ENCODE measurements at regions not wholly inside any gene's neighbourhood (a gene's known extent, or its start where the extent isn't known, plus 50 kb on each side); places are given as distances from the start of the nearest gene placed in this dataset.

GRCh38 chr5:158364367-158364766 is 505.4 kb upstream of the CLINT1 start:
- no peaks in the 10 kb centered on the region for H3K9me3 ChIP-seq
- no peak for TF ChIP-seq POLR2A (IDR thresholded peaks at IDR 0.05)
- TF ChIP-seq CTCF (IDR thresholded peaks at IDR 0.05), result no peak

GRCh38 chr5:158354958-158355357 is 496.0 kb upstream of the CLINT1 start:
- DNase-seq, result no peak

More at GRCh38 chr5:158364367-158364766, 505.4 kb upstream of the CLINT1 start:
- H3K27ac ChIP-seq, result no peak overlapping the region
- H3K4me1 ChIP-seq, result no peaks in the 10 kb centered on the region
- H3K27me3 ChIP-seq, result no peaks in the 10 kb centered on the region
- no peak overlapping the region for H3K4me3 ChIP-seq
- DNase-seq, result no peak
- no peaks in the 10 kb centered on the region for H3K36me3 ChIP-seq

GRCh38 chr5:158351485-158352125 is 492.7 kb upstream of the CLINT1 start:
- H3K9me3 ChIP-seq, result no peaks in the 10 kb centered on the region
- no peak overlapping the region for H3K4me3 ChIP-seq
- TF ChIP-seq CTCF (IDR thresholded peaks at IDR 0.05), result no peak
- no peak for TF ChIP-seq POLR2A (IDR thresholded peaks at IDR 0.05)
- H3K27me3 ChIP-seq, result no peaks in the 10 kb centered on the region
- H3K27ac ChIP-seq, result no peak overlapping the region
- DNase-seq, result no peak
- no peaks in the 10 kb centered on the region for H3K36me3 ChIP-seq
- no peaks in the 10 kb centered on the region for H3K4me1 ChIP-seq

More at GRCh38 chr5:158354958-158355357, 496.0 kb upstream of the CLINT1 start:
- H3K9me3 ChIP-seq, result no peaks in the 10 kb centered on the region
- H3K4me3 ChIP-seq, result no peak overlapping the region
- H3K4me1 ChIP-seq, result no peaks in the 10 kb centered on the region
- no peaks in the 10 kb centered on the region for H3K36me3 ChIP-seq
- no peaks in the 10 kb centered on the region for H3K27me3 ChIP-seq
- TF ChIP-seq CTCF (IDR thresholded peaks at IDR 0.05) (no peak), POLR2A (IDR thresholded peaks at IDR 0.05) (no peak)
- no peak overlapping the region for H3K27ac ChIP-seq

GRCh38 chr5:158349987-158350386 is 491.0 kb upstream of the CLINT1 start:
- H3K4me1 ChIP-seq, result no peaks in the 10 kb centered on the region
- H3K27me3 ChIP-seq, result no peaks in the 10 kb centered on the region
- no peak overlapping the region for H3K27ac ChIP-seq
- H3K4me3 ChIP-seq, result no peak overlapping the region
- DNase-seq, result no peak
- no peak for TF ChIP-seq POLR2A (IDR thresholded peaks at IDR 0.05)
- TF ChIP-seq CTCF (IDR thresholded peaks at IDR 0.05), result no peak
- H3K9me3 ChIP-seq, result no peaks in the 10 kb centered on the region
- no peaks in the 10 kb centered on the region for H3K36me3 ChIP-seq

GRCh38 chr5:158344376-158344775 is 485.4 kb upstream of the CLINT1 start:
- no peaks in the 10 kb centered on the region for H3K4me1 ChIP-seq
- no peak overlapping the region for H3K27ac ChIP-seq
- DNase-seq, result no peak
- H3K9me3 ChIP-seq, result no peaks in the 10 kb centered on the region
- TF ChIP-seq POLR2A (IDR thresholded peaks at IDR 0.05) (no peak), CTCF (IDR thresholded peaks at IDR 0.05) (no peak)
- H3K4me3 ChIP-seq, result no peak overlapping the region
- no peaks in the 10 kb centered on the region for H3K27me3 ChIP-seq
- no peaks in the 10 kb centered on the region for H3K36me3 ChIP-seq

GRCh38 chr5:158340608-158341007 is 481.7 kb upstream of the CLINT1 start:
- Histone ChIP-seq H3K4me1 (no peaks in the 10 kb centered on the region), H3K27ac (no peak overlapping the region), H3K36me3 (no peaks in the 10 kb centered on the region), H3K9me3 (no peaks in the 10 kb centered on the region), H3K4me3 (no peak overlapping the region), H3K27me3 (no peaks in the 10 kb centered on the region)
- TF ChIP-seq CTCF (IDR thresholded peaks at IDR 0.05) (no peak), POLR2A (IDR thresholded peaks at IDR 0.05) (no peak)
- no peak for DNase-seq

Data from Peyer's patch (tissue), 4 donors.